T-helper 2 cell (primary cell): ENCODE measurements at regions not wholly inside any gene's neighbourhood (a gene's known extent, or its start where the extent isn't known, plus 50 kb on each side); places are given as distances from the start of the nearest gene placed in this dataset.
"Not testable (repeated sequence)": the region's sequence is repeated elsewhere in the genome, so short reads cannot be mapped to it uniquely, and the experiment has no call there.

Experiments used
- DNase-seq, 5 experiments: peaks; one replicate each; pipeline versions ENCODE4 v3.0.0 to v3.0.0-alpha.2; 2012 to 2022

DNA sequence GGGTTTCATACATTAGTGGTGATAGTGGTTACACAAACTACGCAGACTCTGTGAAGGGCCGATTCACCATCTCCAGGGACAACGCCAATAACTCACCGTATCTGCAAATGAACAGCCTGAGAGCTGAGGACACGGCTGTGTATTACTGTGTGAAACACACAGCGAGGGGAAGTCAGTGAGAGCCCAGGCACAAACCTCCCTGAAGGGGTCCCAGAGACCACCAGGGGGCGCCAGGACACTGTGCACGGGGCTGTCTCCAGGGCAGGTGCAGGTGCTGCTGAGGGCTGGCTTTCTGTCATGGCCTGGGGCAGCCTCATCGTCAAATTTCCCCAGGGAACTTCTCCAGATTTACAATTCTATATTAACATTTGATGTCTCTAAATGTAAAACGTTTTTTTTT is 184.6 kb upstream of the TP53TG3C start:
- DNase-seq = peak in 2 of 5 experiments; percentile 13 to 27

- not testable (repeated sequence) for DNase-seq
Observed at GRCh38 chr16:33027121-33027520, 166.9 kb upstream of the TP53TG3C start.

DNA sequence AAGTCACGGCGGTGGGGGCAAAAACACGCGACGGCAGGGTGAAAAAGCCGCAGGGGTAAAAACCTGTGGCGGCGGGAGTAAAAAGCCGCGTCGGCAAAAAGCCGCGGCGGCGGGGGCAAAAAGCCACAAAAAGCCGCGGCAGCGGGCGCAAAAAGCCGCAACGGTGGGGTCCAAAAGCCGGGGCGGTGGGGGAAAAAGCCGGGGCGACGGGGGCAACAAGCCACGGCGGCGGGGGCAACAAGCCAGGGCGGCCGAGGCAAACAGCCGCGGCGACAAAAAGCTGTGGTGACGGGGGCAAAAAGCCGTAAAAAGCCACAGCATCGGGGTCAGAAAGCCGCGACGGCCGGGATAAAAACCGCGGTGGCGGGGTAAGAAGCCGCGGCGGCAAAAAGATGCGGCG is 166.1 kb upstream of the TP53TG3C start:
- DNase-seq = not testable (repeated sequence)

DNA sequence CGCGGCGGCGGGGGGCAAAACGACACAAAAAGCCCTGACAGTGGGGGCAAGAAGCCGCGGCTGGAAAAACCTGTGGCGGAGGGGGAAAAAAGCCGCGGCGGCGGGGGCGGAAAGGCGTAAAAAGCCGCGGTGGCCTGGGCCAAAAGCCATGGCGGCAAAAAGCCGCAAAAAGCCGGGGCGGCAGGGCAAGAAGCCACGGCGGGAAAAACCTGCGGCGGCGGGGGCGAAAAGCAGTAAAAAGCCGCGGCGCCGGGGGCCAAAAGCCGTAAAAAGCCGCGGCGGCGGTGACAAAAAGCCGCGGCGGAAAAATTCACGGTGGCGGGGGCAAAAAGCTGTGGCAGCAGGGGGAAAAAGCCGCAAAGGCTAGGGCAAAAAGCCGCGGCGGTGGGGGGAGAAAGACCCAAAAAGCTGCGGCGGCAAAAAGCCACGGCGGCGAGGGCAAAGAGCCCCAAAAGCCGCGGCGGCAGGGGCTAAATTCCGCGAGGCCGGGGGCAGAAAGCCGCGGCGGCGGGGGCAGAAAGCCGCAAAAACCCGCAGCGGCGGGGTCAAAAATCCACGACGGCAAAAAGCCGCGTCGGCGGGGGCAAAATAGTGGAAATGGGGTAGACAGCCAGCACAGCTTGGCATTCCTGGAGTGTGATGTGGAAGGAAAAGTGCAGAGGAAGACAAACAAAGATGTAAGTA is 165.2 kb upstream of the TP53TG3C start:
- DNase-seq = not testable (repeated sequence)

- DNase-seq = not testable (repeated sequence)
Observed at GRCh38 chr16:33048849-33049248, 145.2 kb upstream of the TP53TG3C start.

GRCh38 chr16:33059206-33059605 is 134.8 kb upstream of the TP53TG3C start:
- DNase-seq = no peak

- not testable (repeated sequence) for DNase-seq
Observed at GRCh38 chr16:33059654-33060421, 134.2 kb upstream of the TP53TG3C start.

DNA sequence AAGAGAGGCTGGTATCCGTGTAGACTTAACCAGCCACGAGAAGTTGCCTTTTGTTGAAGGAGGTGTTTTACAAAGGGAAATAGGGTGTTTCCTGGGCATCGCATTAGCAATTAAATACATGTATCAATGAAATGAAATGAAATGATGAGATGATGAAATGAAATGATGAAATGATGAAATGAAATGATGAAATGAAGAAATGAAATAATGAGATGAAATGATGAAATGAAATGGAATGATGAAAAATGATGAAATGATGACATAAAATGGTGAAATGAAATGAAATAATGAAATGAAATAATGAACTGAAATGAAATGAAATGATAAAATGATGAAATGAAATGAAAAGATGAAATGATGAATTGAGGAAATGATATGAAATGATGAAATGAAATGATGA is 131.3 kb upstream of the TP53TG3C start:
- DNase-seq = not testable (repeated sequence)

- not testable (repeated sequence) for DNase-seq
Observed at GRCh38 chr16:33063365-33064170, 130.5 kb upstream of the TP53TG3C start.

GRCh38 chr16:33064454-33065073 is 129.5 kb upstream of the TP53TG3C start:
- DNase-seq = not testable (repeated sequence)
